B cell (primary cell): ENCODE measurements at regions not wholly inside any gene's neighbourhood (a gene's known extent, or its start where the extent isn't known, plus 50 kb on each side); places are given as distances from the start of the nearest gene placed in this dataset.

ENCODE experiments used
- ATAC-seq: fragments of 200-7000 bp; cut with Tn5 transposase; one replicate; pipeline ENCODE4 v1.10.0; 2021; ENCODE audit warnings: low read depth, mild to moderate bottlenecking, moderate number of reproducible peaks, moderate library complexity
- CTCF ChIA-PET: fragments of 350-600 bp; sonication (Branson Sonifier 250); formaldehyde crosslinking; loops from one replicate; lab custom pipeline; 2021; ENCODE audit warnings: antibody characterized with exemption, inconsistent platforms; lab: Charles Lee
- POLR2A ChIA-PET: fragments of 350-600 bp; sonication (Branson Sonifier 250); formaldehyde crosslinking; loops from one replicate; lab custom pipeline; 2021; ENCODE audit warnings: antibody characterized with exemption; lab: Charles Lee
- DNase-seq: peaks from one replicate; pipeline ENCODE4 v3.0.0; 2013
- H2AFZ ChIP-seq: 2 replicates; pipeline ENCODE4 v1.6.1; 2012; ENCODE audit warnings: mild to moderate bottlenecking, low read depth, low read length; ENCODE audit not compliant: insufficient read depth, poor library complexity, severe bottlenecking
- H3K27ac ChIP-seq, 2 donors: 1 replicate in 1 of 2; 2 replicates in 1 of 2; pipeline ENCODE4 v1.5.1; 2012 to 2013; ENCODE audit warnings: low read length in 2 of 2, mild to moderate bottlenecking in 2 of 2, moderate library complexity in 1 of 2
- H3K27me3 ChIP-seq, 4 experiments: fragments of 200-600 bp in 1 of 4; sonication (generic) in 1 of 4; replicated peaks in 1 of 4; 1 replicate in 2 of 4; 2 replicates in 2 of 4; pipeline versions ENCODE4 v1.6.1 to v1.7.0; 2013 to 2016; ENCODE audit warnings: low read length in 3 of 4, mild to moderate bottlenecking in 2 of 4, mixed read lengths in 1 of 4, moderate library complexity in 1 of 4; ENCODE audit not compliant: insufficient read depth in 4 of 4, control insufficient read depth in 3 of 4; ENCODE audit errors: control extremely low read depth in 1 of 4
- H3K36me3 ChIP-seq, 2 experiments: replicated peaks in 1 of 2; 1 replicate in 1 of 2; 2 replicates in 1 of 2; pipeline versions ENCODE4 v1.6.1 to v1.7.1; 2013; ENCODE audit warnings: low read length in 1 of 2; ENCODE audit not compliant: insufficient read depth in 2 of 2, control insufficient read depth in 1 of 2; ENCODE audit errors: control extremely low read depth in 1 of 2, extremely low read depth in 1 of 2
- H3K4me1 ChIP-seq, 2 donors: fragments of 200-600 bp in 1 of 2; sonication (generic) in 1 of 2; 1 replicate in 1 of 2; 2 replicates in 1 of 2; pipeline versions ENCODE4 v1.5.1 to v1.6.1; 2013 to 2017; ENCODE audit warnings: low read length in 2 of 2; ENCODE audit not compliant: control insufficient read depth in 2 of 2, insufficient read depth in 2 of 2
- H3K4me2 ChIP-seq: replicated peaks from 2 replicates; pipeline ENCODE3; 2012; ENCODE audit warnings: mild to moderate bottlenecking, low read depth, low read length; ENCODE audit not compliant: poor library complexity, severe bottlenecking
- H3K4me3 ChIP-seq, 5 experiments: fragments of 200-600 bp in 1 of 5; sonication (generic) in 1 of 5; 1 replicate in 3 of 5; 2 replicates in 2 of 5; pipeline versions ENCODE4 v1.5.1 to v1.7.0; 2011 to 2016; ENCODE audit warnings: low read length in 4 of 5, mild to moderate bottlenecking in 4 of 5, low read depth in 2 of 5, control low read depth in 1 of 5, moderate library complexity in 1 of 5; ENCODE audit not compliant: insufficient read depth in 1 of 5; ENCODE audit errors: control extremely low read depth in 1 of 5, extremely low read depth in 1 of 5
- H3K79me2 ChIP-seq: fragments of 200-600 bp; sonication (generic); one replicate; pipeline ENCODE4 v1.6.0; 2016; ENCODE audit warnings: low read length; ENCODE audit not compliant: control insufficient read depth, insufficient read depth
- H3K9ac ChIP-seq: fragments of 200-600 bp; sonication (generic); 2 replicates; pipeline ENCODE4 v1.6.1; 2017; ENCODE audit warnings: mild to moderate bottlenecking, low read length, moderate library complexity
- H3K9me3 ChIP-seq, 3 donors: one replicate each; pipeline versions ENCODE4 v1.6.1 to v1.7.1; 2013; ENCODE audit warnings: low read length in 2 of 3; ENCODE audit not compliant: control insufficient read depth in 2 of 3, insufficient read depth in 1 of 3; ENCODE audit errors: control extremely low read depth in 1 of 3
- H4K20me1 ChIP-seq: 2 replicates; pipeline ENCODE4 v1.6.0; 2012; ENCODE audit warnings: mild to moderate bottlenecking, low read length; ENCODE audit not compliant: insufficient read depth, control insufficient read depth, poor library complexity, severe bottlenecking
- H3K27ac Mint-ChIP-seq: one replicate; pipeline ENCODE4 v1.8.0; 2021; ENCODE audit warnings: mixed read lengths
- H3K27me3 Mint-ChIP-seq: one replicate; pipeline ENCODE4 v1.8.0; 2021; ENCODE audit warnings: mixed read lengths
- H3K4me1 Mint-ChIP-seq: one replicate; pipeline ENCODE4 v1.8.0; 2021; ENCODE audit warnings: mixed read lengths
- H3K4me3 Mint-ChIP-seq: one replicate; pipeline ENCODE4 v1.8.0; 2021; ENCODE audit warnings: mixed read lengths
- H3K9me3 Mint-ChIP-seq: one replicate; pipeline ENCODE4 v1.8.0; 2022; ENCODE audit warnings: mixed read lengths; ENCODE audit not compliant: insufficient read depth
- CTCF ChIP-seq: fragments of 200-600 bp; IDR thresholded peaks from one replicate; pipeline ENCODE4 v1.8.0; 2022; ENCODE audit warnings: antibody characterized with exemption, mild to moderate bottlenecking
- EZH2 ChIP-seq: IDR thresholded peaks from 2 replicates; pipeline ENCODE4 v1.6.1; 2012; ENCODE audit warnings: borderline replicate concordance, low read depth, mild to moderate bottlenecking, moderate library complexity, low read length; ENCODE audit not compliant: insufficient read depth, poor library complexity, severe bottlenecking
- WGBS: methylation state at CpG from one replicate; pipeline ENCODE4 v1.1.5; 2013; ENCODE audit warnings: missing lambda C conversion rate; ENCODE audit not compliant: insufficient coverage; 5-methylcytosine and 5-hydroxymethylcytosine counted together
- intact Hi-C: fragments of 100-400 bp; cut with micrococcal nuclease; formaldehyde crosslinking; loops from one replicate; pipeline ENCODE4 v1.10.0; 2022

GRCh38 chr7:159226011-159226702, 81.5 kb upstream of the VIPR2 start:
- Histone ChIP-seq H2AFZ (no peak overlapping the region), H3K9me3 (peaks cover 0 to 10% (median 0%) of the 10 kb centered on the region in 3 donors), H3K27ac (no peak overlapping the region), H3K27me3 (no peaks in the 10 kb centered on the region), H3K4me3 (no peak overlapping the region), H3K4me2 (no peak overlapping the region), H3K79me2 (no peaks in the 10 kb centered on the region), H4K20me1 (no peaks in the 10 kb centered on the region), H3K36me3 (no peaks in the 10 kb centered on the region), H3K4me1 (no peaks in the 10 kb centered on the region), H3K9ac (no peak overlapping the region)
- TF ChIP-seq CTCF (no peak), EZH2 (no peak)
- intact Hi-C loops, result no loop called here
- DNase-seq (no peak), ATAC-seq (no peak)
- Mint-ChIP-seq H3K4me1 (no peaks in the 10 kb centered on the region), H3K4me3 (no peak overlapping the region), H3K27ac (no peak overlapping the region), H3K9me3 (no peaks in the 10 kb centered on the region), H3K27me3 (no peaks in the 10 kb centered on the region)
- 75% methylated on average over 1 of the region's 6 CpGs for WGBS
- ChIA-PET CTCF (no interaction called here), POLR2A (no interaction called here)

- H3K27ac Mint-ChIP-seq, result no peak overlapping the region
Measured at GRCh38 chr7:159218607-159219006, 73.9 kb upstream of the VIPR2 start.

More at GRCh38 chr7:159218607-159219006, 73.9 kb upstream of the VIPR2 start:
- ATAC-seq, result no peak
- Histone ChIP-seq H3K4me2 (no peak overlapping the region), H3K9me3 (no peaks in the 10 kb centered on the region), H4K20me1 (no peaks in the 10 kb centered on the region), H3K4me1 (no peaks in the 10 kb centered on the region), H3K4me3 (no peak overlapping the region), H3K27me3 (no peaks in the 10 kb centered on the region), H3K9ac (no peak overlapping the region), H3K27ac (no peak overlapping the region), H3K36me3 (no peaks in the 10 kb centered on the region), H3K79me2 (no peaks in the 10 kb centered on the region), H2AFZ (no peak overlapping the region)
- ChIA-PET POLR2A (no interaction called here), CTCF (no interaction called here)
- no peak for DNase-seq
- TF ChIP-seq CTCF (no peak), EZH2 (no peak)
- intact Hi-C loops, result no loop called here
- WGBS, result 91% methylated on average over 7 of the region's 7 CpGs
- no peaks in the 10 kb centered on the region for H3K9me3 Mint-ChIP-seq
- no peak overlapping the region for H3K4me3 Mint-ChIP-seq
- H3K4me1 Mint-ChIP-seq, result no peaks in the 10 kb centered on the region
- no peaks in the 10 kb centered on the region for H3K27me3 Mint-ChIP-seq
